Stomach (tissue), 8 donors: ENCODE measurements at regions not wholly inside any gene's neighbourhood (a gene's known extent, or its start where the extent isn't known, plus 50 kb on each side); places are given as distances from the start of the nearest gene placed in this dataset.

ENCODE experiments used
- DNase-seq, 2 donors: peaks; one replicate each; pipeline versions ENCODE4 v3.0.0 to v3.0.0-alpha.2; 2013 to 2019
- H3K27ac ChIP-seq, 5 donors: fragments of 200-600 bp in 4 of 5; sonication (generic) in 4 of 5; one replicate each; pipeline ENCODE4 v1.5.1; 2013 to 2019; ENCODE audit warnings: mild to moderate bottlenecking in 1 of 5, moderate library complexity in 1 of 5
- H3K27me3 ChIP-seq, 3 donors: fragments of 200-600 bp; sonication (generic); one replicate each; pipeline ENCODE4 v1.5.1; 2017 to 2019; ENCODE audit warnings: mixed run types in 1 of 3
- H3K36me3 ChIP-seq, 4 donors: fragments of 200-600 bp; sonication (generic); 1 replicate in 3 of 4; 2 replicates in 1 of 4; pipeline ENCODE4 v1.5.1; 2016 to 2019
- H3K4me1 ChIP-seq, 4 donors: fragments of 200-600 bp; sonication (generic); one replicate each; pipeline ENCODE4 v1.5.1; 2016 to 2019
- H3K4me3 ChIP-seq, 4 donors: fragments of 200-600 bp; sonication (generic) in 3 of 4; one replicate each; pipeline ENCODE4 v1.5.1; 2016 to 2019; ENCODE audit warnings: mild to moderate bottlenecking in 1 of 4
- H3K9me3 ChIP-seq, 4 donors: fragments of 200-600 bp; sonication (generic); one replicate each; pipeline ENCODE4 v1.5.1; 2016 to 2019
- CTCF ChIP-seq, 7 experiments: fragments of 450-650 bp in 4 of 7; fragments of 200-600 bp in 3 of 7; sonication (generic) in 3 of 7; IDR thresholded peaks; one replicate each; pipeline ENCODE4 v1.5.1; 2016 to 2019; ENCODE audit warnings: antibody characterized with exemption in 7 of 7, control low read depth in 2 of 7, mild to moderate bottlenecking in 1 of 7
- EP300 ChIP-seq: sonication (generic); formaldehyde crosslinking; IDR thresholded peaks from one replicate; pipeline ENCODE4 v1.6.1; 2017; ENCODE audit warnings: antibody characterized with exemption
- POLR2A ChIP-seq, 4 donors: fragments of 450-650 bp; IDR thresholded peaks; one replicate each; pipeline ENCODE4 v1.6.1; 2016; ENCODE audit warnings: antibody characterized with exemption in 4 of 4, control low read depth in 2 of 4, mild to moderate bottlenecking in 1 of 4, moderate library complexity in 1 of 4
- POLR2AphosphoS5 ChIP-seq, 3 donors: sonication (generic); formaldehyde crosslinking; IDR thresholded peaks; one replicate each; pipeline ENCODE4 v1.6.1; 2016; ENCODE audit warnings: antibody characterized with exemption in 3 of 3
- WGBS, 5 donors: extraction: QIAGEN DNeasy Blood & Tissue Kit in 3 of 5; methylation state at CpG; one replicate each; pipeline versions ENCODE4 v1.1.5 to v1.1.7; 2013 to 2018; 5-methylcytosine and 5-hydroxymethylcytosine counted together
- intact Hi-C: fragments of 100-400 bp; cut with DNase I; formaldehyde crosslinking; loops from one replicate; pipeline ENCODE4 v1.15.1; 2023; ENCODE audit warnings: low total_unique reads
- donor health status: healthy with polysubstance abuse.
- donor health status: Bipolar disorder and iron deficiency.
- donor health status: healthy.

GRCh38 chr3:187952849-187953248 lies 201.1 kb upstream of the LPP start:
- WGBS, 5 donors: 90 to 96% (median 93%) methylated on average over 4 of the region's 4 CpGs
- TF ChIP-seq CTCF (IDR thresholded peaks at IDR 0.05): no peak
- no peak for TF ChIP-seq EP300
- TF ChIP-seq POLR2AphosphoS5 (IDR thresholded peaks at IDR 0.05): no peak
- no peak for TF ChIP-seq POLR2A (IDR thresholded peaks at IDR 0.05)
- intact Hi-C loops: no loop called here

GRCh38 chr3:187954516-187954872 lies 199.5 kb upstream of the LPP start:
- Histone ChIP-seq H3K4me1 (peaks cover 0 to 44% (median 7%) of the 10 kb centered on the region in 4 donors), H3K9me3 (no peaks in the 10 kb centered on the region), H3K27me3 (no peaks in the 10 kb centered on the region), H3K27ac (peak overlapping the region in 4 of 5 donors; percentile 11 to 63 (median 58)), H3K36me3 (no peaks in the 10 kb centered on the region), H3K4me3 (no peak overlapping the region)
- TF ChIP-seq POLR2AphosphoS5 (IDR thresholded peaks at IDR 0.05): no peak
- TF ChIP-seq POLR2A (IDR thresholded peaks at IDR 0.05): no peak
- TF ChIP-seq CTCF (IDR thresholded peaks at IDR 0.05): no peak
- TF ChIP-seq EP300: no peak
- no peak for DNase-seq
- 63 to 90% (median 64%) methylated on average over 2 of the region's 2 CpGs for WGBS, 5 donors
- intact Hi-C loops: no loop called here

More at GRCh38 chr3:187952849-187953248, 201.1 kb upstream of the LPP start:
- H3K27ac ChIP-seq: no peak overlapping the region
- no peak overlapping the region for H3K4me3 ChIP-seq
- no peaks in the 10 kb centered on the region for H3K36me3 ChIP-seq
- no peaks in the 10 kb centered on the region for H3K27me3 ChIP-seq
- no peaks in the 10 kb centered on the region for H3K9me3 ChIP-seq
- DNase-seq: no peak
- H3K4me1 ChIP-seq: peaks cover 0 to 34% (median 7%) of the 10 kb centered on the region in 4 donors

DNA sequence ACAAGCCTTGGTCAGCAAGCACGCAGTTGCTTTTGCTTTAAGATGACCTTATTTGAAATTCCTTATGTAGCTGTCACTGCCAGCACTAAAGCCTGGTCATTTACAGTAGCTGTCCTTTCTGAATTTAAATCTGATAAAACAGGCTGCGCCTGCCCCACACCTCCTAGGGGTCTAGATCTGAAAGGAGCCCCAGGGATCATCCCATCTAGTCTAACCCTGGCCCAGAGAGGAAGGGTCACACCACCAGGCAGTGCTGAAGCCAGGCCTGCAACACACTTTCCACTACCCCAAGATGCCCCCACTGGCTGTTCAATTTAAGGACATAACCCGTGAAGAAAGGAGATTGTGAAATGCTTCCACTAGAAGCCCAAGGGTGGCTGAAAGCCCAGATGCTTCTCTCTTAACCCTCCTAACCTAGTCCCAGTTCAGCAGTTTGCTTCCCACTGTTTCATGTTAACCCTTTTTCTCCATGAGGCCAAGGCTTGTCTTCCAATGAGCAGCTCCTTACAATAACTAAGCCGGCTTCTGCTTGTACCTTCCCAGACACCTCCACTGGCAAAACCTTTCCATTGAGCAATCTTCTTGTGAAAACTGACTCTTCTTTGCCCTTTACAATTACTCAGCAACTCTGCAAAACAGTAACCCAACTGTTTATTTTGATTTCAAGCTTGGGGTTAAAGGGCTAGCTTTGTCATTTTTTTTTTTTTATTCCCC lies 198.9 kb upstream of the LPP start:
- Histone ChIP-seq H3K9me3 (no peaks in the 10 kb centered on the region), H3K4me3 (no peak overlapping the region), H3K27ac (peak overlapping the region in 4 of 5 donors; percentile 11 to 63 (median 58)), H3K27me3 (no peaks in the 10 kb centered on the region), H3K4me1 (peaks cover 0 to 44% (median 7%) of the 10 kb centered on the region in 4 donors), H3K36me3 (no peaks in the 10 kb centered on the region)
- intact Hi-C loops: no loop called here
- 72 to 81% (median 76%) methylated on average over 4 of the region's 4 CpGs for WGBS, 5 donors
- DNase-seq: no peak
- TF ChIP-seq EP300 (no peak), POLR2AphosphoS5 (IDR thresholded peaks at IDR 0.05) (peak in 1 of 3 donors; percentile 34), POLR2A (IDR thresholded peaks at IDR 0.05) (no peak), CTCF (IDR thresholded peaks at IDR 0.05) (no peak)

DNA sequence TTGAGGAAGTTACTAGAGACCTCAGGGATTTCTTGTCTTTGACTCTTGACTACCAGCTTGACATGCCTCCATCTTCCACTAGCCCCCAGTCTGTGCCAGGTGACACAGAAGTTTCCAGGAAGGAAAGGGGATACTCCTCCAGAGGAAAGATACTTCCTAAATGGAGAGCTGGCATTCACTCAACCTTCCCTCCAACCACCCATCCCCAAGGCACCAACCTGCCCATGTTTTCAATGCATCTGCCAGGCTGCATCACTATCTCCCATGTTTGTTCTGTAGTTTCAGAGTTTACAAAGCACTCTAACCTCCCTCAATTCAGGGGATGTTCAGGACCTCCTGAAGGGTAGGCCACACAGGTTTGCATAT lies 198.4 kb upstream of the LPP start:
- H3K27ac ChIP-seq: peak overlapping the region in 3 of 5 donors; percentile 25 to 58 (median 58)
- H3K36me3 ChIP-seq: no peaks in the 10 kb centered on the region
- DNase-seq: no peak
- intact Hi-C loops: no loop called here
- TF ChIP-seq CTCF (IDR thresholded peaks at IDR 0.05) (no peak), EP300 (no peak), POLR2A (IDR thresholded peaks at IDR 0.05) (no peak), POLR2AphosphoS5 (IDR thresholded peaks at IDR 0.05) (no peak)
- H3K9me3 ChIP-seq: no peaks in the 10 kb centered on the region
- no peaks in the 10 kb centered on the region for H3K27me3 ChIP-seq
- peaks cover 0 to 44% (median 7%) of the 10 kb centered on the region in 4 donors for H3K4me1 ChIP-seq
- H3K4me3 ChIP-seq: no peak overlapping the region
